Transverse colon (tissue), 4 donors: ENCODE measurements at regions not wholly inside any gene's neighbourhood (a gene's known extent, or its start where the extent isn't known, plus 50 kb on each side); places are given as distances from the start of the nearest gene placed in this dataset.

Experiments
- CTCF ChIP-seq, 5 experiments: fragments of 200-600 bp in 3 of 5; fragments of 450-650 bp in 2 of 5; sonication (generic) in 3 of 5; IDR thresholded peaks; 1 replicate in 2 of 5; 2 replicates in 3 of 5; pipeline ENCODE4 v1.5.1; 2016 to 2017; ENCODE audit warnings: antibody characterized with exemption in 5 of 5, inconsistent platforms in 3 of 5, mild to moderate bottlenecking in 2 of 5, moderate library complexity in 1 of 5
- POLR2AphosphoS5 ChIP-seq, 3 donors: sonication (generic); formaldehyde crosslinking; IDR thresholded peaks; one replicate each; pipeline ENCODE4 v1.6.1; 2016; ENCODE audit warnings: antibody characterized with exemption in 3 of 3

GRCh38 chr13:97802213-97802612 lies 151.3 kb upstream of the IPO5 start:
- TF ChIP-seq CTCF (IDR thresholded peaks at IDR 0.05) (no peak), POLR2AphosphoS5 (IDR thresholded peaks at IDR 0.05) (no peak)
